Uterus (tissue), 2 donors: ENCODE measurements at regions not wholly inside any gene's neighbourhood (a gene's known extent, or its start where the extent isn't known, plus 50 kb on each side); places are given as distances from the start of the nearest gene placed in this dataset.

Experiments
- CTCF ChIP-seq, 4 experiments: fragments of 200-600 bp in 2 of 4; fragments of 450-650 bp in 2 of 4; sonication (generic) in 2 of 4; IDR thresholded peaks; one replicate each; pipeline ENCODE4 v1.5.1; 2016 to 2019; ENCODE audit warnings: antibody characterized with exemption in 4 of 4, mild to moderate bottlenecking in 2 of 4, moderate library complexity in 1 of 4
- POLR2A ChIP-seq, 2 donors: fragments of 450-650 bp; IDR thresholded peaks; one replicate each; pipeline ENCODE4 v1.6.1; 2016; ENCODE audit warnings: antibody characterized with exemption in 2 of 2, mild to moderate bottlenecking in 1 of 2, moderate library complexity in 1 of 2

GRCh38 chr3:118277814-118278213, 756.8 kb downstream of the IGSF11 start:
- TF ChIP-seq CTCF (IDR thresholded peaks at IDR 0.05) (no peak), POLR2A (IDR thresholded peaks at IDR 0.05) (no peak)
